SU-DHL-6 (cell line): ENCODE measurements at regions not wholly inside any gene's neighbourhood (a gene's known extent, or its start where the extent isn't known, plus 50 kb on each side); places are given as distances from the start of the nearest gene placed in this dataset.

Source experiments
- H2AFZ ChIP-seq: fragments of 200-600 bp; sonication (generic); 2 replicates; pipeline ENCODE4 v1.6.1; 2014; ENCODE audit warnings: low read depth, mild to moderate bottlenecking, moderate library complexity, mixed read lengths, antibody characterized with exemption, low read length; ENCODE audit not compliant: severe bottlenecking
- H3F3A ChIP-seq: fragments of 200-600 bp; shearing (Covaris generic); 2 replicates; pipeline ENCODE4 v1.6.0; 2016; ENCODE audit warnings: antibody characterized with exemption, mild to moderate bottlenecking; ENCODE audit not compliant: insufficient read depth
- H3K27ac ChIP-seq: fragments of 200-600 bp; sonication (generic); 2 replicates; pipeline ENCODE4 v1.5.1; 2016; ENCODE audit warnings: low read depth, mild to moderate bottlenecking, low read length, moderate library complexity, mixed read lengths
- H3K27me3 ChIP-seq: fragments of 200-600 bp; sonication (generic), shearing (Covaris generic); 2 replicates; pipeline ENCODE4 v1.6.0; 2014; ENCODE audit warnings: mild to moderate bottlenecking, low read length
- H3K36me3 ChIP-seq: fragments of 200-600 bp; sonication (generic); 2 replicates; pipeline ENCODE4 v1.6.1; 2014; ENCODE audit warnings: mild to moderate bottlenecking, low read length, mixed read lengths
- H3K4me2 ChIP-seq: fragments of 300-600, 200-600 bp; shearing (Covaris generic), sonication (generic); 2 replicates; pipeline ENCODE4 v1.6.0; 2014; ENCODE audit warnings: low read length, low read depth, mild to moderate bottlenecking; ENCODE audit not compliant: poor library complexity, severe bottlenecking
- H3K4me3 ChIP-seq: fragments of 200-600 bp; sonication (generic); 2 replicates; pipeline ENCODE4 v1.5.1; 2014; ENCODE audit warnings: antibody characterized with exemption, low read length, mild to moderate bottlenecking, mixed read lengths; ENCODE audit not compliant: insufficient read depth, poor library complexity, severe bottlenecking
- H3K79me2 ChIP-seq: fragments of 200-600 bp; sonication (generic); 2 replicates; pipeline ENCODE4 v1.6.1; 2014; ENCODE audit warnings: mild to moderate bottlenecking, low read length, moderate library complexity; ENCODE audit not compliant: insufficient read depth
- H3K9ac ChIP-seq: fragments of 200-600 bp; sonication (generic); 2 replicates; pipeline ENCODE4 v1.7.0; 2014; ENCODE audit warnings: mild to moderate bottlenecking, low read length
- H3K9me2 ChIP-seq: fragments of 200-600 bp; sonication (generic); replicated peaks from 2 replicates; pipeline ENCODE4 v1.6.1; 2014; ENCODE audit warnings: low read length; ENCODE audit not compliant: insufficient read depth
- H3K9me3 ChIP-seq: fragments of 200-600 bp; sonication (generic); 2 replicates; pipeline ENCODE4 v1.6.1; 2014; ENCODE audit warnings: low read length, mixed read lengths; ENCODE audit not compliant: insufficient read depth
- H4K20me1 ChIP-seq: fragments of 200-600 bp; sonication (generic); 2 replicates; pipeline ENCODE4 v1.6.1; 2014; ENCODE audit warnings: low read depth, mild to moderate bottlenecking, antibody characterized with exemption, low read length, moderate library complexity, mixed read lengths
- CTCF ChIP-seq: fragments of 200-600 bp; sonication (generic); IDR thresholded peaks from one replicate; pipeline ENCODE4 v1.5.1; 2017; ENCODE audit warnings: antibody characterized with exemption, mild to moderate bottlenecking, low read length, moderate library complexity; ENCODE audit not compliant: insufficient read depth, poor library complexity, severe bottlenecking
- EZH2phosphoT487 ChIP-seq: fragments of 200-600 bp; sonication (generic), shearing (Covaris generic); conservative IDR thresholded peaks from 2 replicates; pipeline ENCODE4 v1.6.1; 2018; ENCODE audit warnings: mild to moderate bottlenecking, antibody characterized with exemption, low read length, moderate library complexity, mixed read lengths

- H2AFZ ChIP-seq = no peak overlapping the region
- no peaks in the 10 kb centered on the region for H3K27me3 ChIP-seq
- no peaks in the 10 kb centered on the region for H3K9me3 ChIP-seq
- no peaks in the 10 kb centered on the region for H3K79me2 ChIP-seq
- no peaks in the 10 kb centered on the region for H3K9me2 ChIP-seq
- H3K4me3 ChIP-seq = no peak overlapping the region
- no peak overlapping the region for H3K4me2 ChIP-seq
- no peaks in the 10 kb centered on the region for H3K36me3 ChIP-seq
- no peaks in the 10 kb centered on the region for H4K20me1 ChIP-seq
- TF ChIP-seq EZH2phosphoT487 = no peak
- TF ChIP-seq CTCF = no peak
- no peaks in the 10 kb centered on the region for H3F3A ChIP-seq
- H3K9ac ChIP-seq = no peak overlapping the region
- H3K27ac ChIP-seq = no peak overlapping the region
Measured at GRCh38 chr6:81623106-81623759, 129.2 kb downstream of the TENT5A start.

DNA sequence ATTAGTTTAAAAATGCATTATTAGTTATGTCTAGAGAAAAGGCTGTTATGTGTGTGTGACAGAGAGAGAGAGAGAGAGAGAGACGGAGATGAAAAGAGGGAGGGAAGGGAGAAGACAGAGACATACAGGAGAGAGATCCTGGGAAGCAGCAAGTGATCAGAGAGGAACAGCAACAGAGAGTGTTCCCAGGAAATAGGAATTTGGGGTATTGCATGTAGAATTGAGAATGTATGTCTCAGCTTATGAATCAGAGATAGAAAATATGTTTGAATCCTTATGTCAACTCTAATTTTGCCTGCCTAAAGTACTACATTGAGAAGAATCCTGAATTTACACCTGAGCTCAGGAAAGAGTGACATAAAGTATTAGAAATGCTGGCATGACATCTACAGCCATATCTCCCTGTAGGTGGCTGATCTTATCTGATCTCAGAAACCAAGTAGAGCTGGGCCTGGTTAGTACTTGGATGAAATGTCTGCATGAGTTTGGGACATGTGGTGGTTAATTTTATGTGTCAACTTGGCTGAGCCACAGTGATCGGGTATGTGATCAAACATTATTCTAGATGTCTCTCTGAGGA lies 130.6 kb downstream of the TENT5A start:
- Histone ChIP-seq H3K4me3 (no peak overlapping the region), H3K9ac (no peak overlapping the region), H2AFZ (no peak overlapping the region), H3K36me3 (no peaks in the 10 kb centered on the region), H3K27me3 (no peaks in the 10 kb centered on the region), H4K20me1 (no peaks in the 10 kb centered on the region), H3K9me2 (no peaks in the 10 kb centered on the region), H3K27ac (no peak overlapping the region), H3F3A (no peaks in the 10 kb centered on the region), H3K79me2 (no peaks in the 10 kb centered on the region), H3K4me2 (no peak overlapping the region), H3K9me3 (no peaks in the 10 kb centered on the region)
- TF ChIP-seq CTCF = no peak
- no peak for TF ChIP-seq EZH2phosphoT487

GRCh38 chr6:81614292-81614691 lies 138.2 kb downstream of the TENT5A start:
- H3K4me3 ChIP-seq = no peak overlapping the region

More at GRCh38 chr6:81614292-81614691, 138.2 kb downstream of the TENT5A start:
- Histone ChIP-seq H3K79me2 (no peaks in the 10 kb centered on the region), H3K36me3 (no peaks in the 10 kb centered on the region), H3K9ac (no peak overlapping the region), H3F3A (no peaks in the 10 kb centered on the region), H4K20me1 (no peaks in the 10 kb centered on the region), H3K4me2 (no peak overlapping the region), H2AFZ (no peak overlapping the region), H3K27ac (no peak overlapping the region), H3K27me3 (no peaks in the 10 kb centered on the region), H3K9me2 (no peaks in the 10 kb centered on the region), H3K9me3 (no peaks in the 10 kb centered on the region)
- TF ChIP-seq CTCF (no peak), EZH2phosphoT487 (no peak)
